ENCODE measurements at regions not wholly inside any gene's neighbourhood (a gene's known extent, or its start where the extent isn't known, plus 50 kb on each side); places are given as distances from the start of the nearest gene placed in this dataset.
"Not testable (repeated sequence)": the region's sequence is repeated elsewhere in the genome, so short reads cannot be mapped to it uniquely, and the experiment has no call there.

GRCh38 chr1:60692031-60692430 lies 390.3 kb upstream of the NFIA start:
- Histone ChIP-seq H4K8ac (ENCODE audit: low read length) (no peak overlapping the region), H3K27me3 (ENCODE audit: control insufficient read depth in 1 of 2, insufficient read depth in 1 of 2, low read length in 2 of 2) (no peaks in the 10 kb centered on the region), H4K91ac (ENCODE audit: low read length) (no peak overlapping the region), H3K79me1 (replicated peaks; ENCODE audit: low read length, poor library complexity, severe bottlenecking) (no peaks in the 10 kb centered on the region), H3K14ac (ENCODE audit: low read length in 2 of 2) (no peak overlapping the region), H3K4me1 (ENCODE audit: control insufficient read depth, insufficient read depth, low read depth, low read length) (no peaks in the 10 kb centered on the region), H3K9me3 (ENCODE audit: control insufficient read depth, low read length) (peaks cover 24% of the 10 kb centered on the region), H3K27ac (ENCODE audit: low read length, poor library complexity, severe bottlenecking) (no peak overlapping the region), H3K18ac (ENCODE audit: low read depth in 1 of 2, low read length in 2 of 2) (no peak overlapping the region), H3K9ac (ENCODE audit: low read length) (no peak overlapping the region), H3K23ac (ENCODE audit: low read length in 2 of 2) (no peak overlapping the region), H3K4ac (ENCODE audit: low read depth in 1 of 2, low read length in 2 of 2) (no peak overlapping the region), H2AFZ (ENCODE audit: low read depth, low read length) (no peak overlapping the region), H2BK12ac (ENCODE audit: low read length in 2 of 2) (no peak overlapping the region), H3K4me3 (ENCODE audit: insufficient read depth in 1 of 2, low read depth in 1 of 2, low read length in 2 of 2) (no peak overlapping the region), H3K36me3 (ENCODE audit: control insufficient read depth in 1 of 2, insufficient read depth in 2 of 2, low read depth in 1 of 2, low read length in 2 of 2) (no peaks in the 10 kb centered on the region), H2BK5ac (ENCODE audit: low read depth, low read length, poor library complexity, severe bottlenecking) (no peak overlapping the region), H3K4me2 (ENCODE audit: low read length, poor library complexity, severe bottlenecking) (no peak overlapping the region), H2BK120ac (ENCODE audit: low read depth, low read length) (no peak overlapping the region), H2BK15ac (ENCODE audit: low read depth, poor library complexity, severe bottlenecking) (no peak overlapping the region), H2AK5ac (ENCODE audit: low read length, severe bottlenecking) (no peak overlapping the region)
- DNase-seq, result no peak

- H3K27ac ChIP-seq (ENCODE audit: low read length, poor library complexity, severe bottlenecking); H3K4me3 ChIP-seq (ENCODE audit: insufficient read depth in 1 of 2, low read depth in 1 of 2, low read length in 2 of 2); H2AFZ ChIP-seq (ENCODE audit: low read depth, low read length); H2BK5ac ChIP-seq (ENCODE audit: low read depth, low read length, poor library complexity, severe bottlenecking); H3K27me3 ChIP-seq (ENCODE audit: control insufficient read depth in 1 of 2, insufficient read depth in 1 of 2, low read length in 2 of 2); H3K18ac ChIP-seq (ENCODE audit: low read depth in 1 of 2, low read length in 2 of 2); H3K79me1 ChIP-seq (replicated peaks; ENCODE audit: low read length, poor library complexity, severe bottlenecking); H3K23ac ChIP-seq (ENCODE audit: low read length in 2 of 2); H3K14ac ChIP-seq (ENCODE audit: low read length in 2 of 2); H4K91ac ChIP-seq (ENCODE audit: low read length); H2AK5ac ChIP-seq (ENCODE audit: low read length, severe bottlenecking); H4K8ac ChIP-seq (ENCODE audit: low read length); H2BK15ac ChIP-seq (ENCODE audit: low read depth, poor library complexity, severe bottlenecking); H3K4me2 ChIP-seq (ENCODE audit: low read length, poor library complexity, severe bottlenecking); H3K9ac ChIP-seq (ENCODE audit: low read length); H3K36me3 ChIP-seq (ENCODE audit: control insufficient read depth in 1 of 2, insufficient read depth in 2 of 2, low read depth in 1 of 2, low read length in 2 of 2); H2BK12ac ChIP-seq (ENCODE audit: low read length in 2 of 2); H3K4me1 ChIP-seq (ENCODE audit: control insufficient read depth, insufficient read depth, low read depth, low read length); H2BK120ac ChIP-seq (ENCODE audit: low read depth, low read length); H3K4ac ChIP-seq (ENCODE audit: low read depth in 1 of 2, low read length in 2 of 2); DNase-seq: not testable (repeated sequence)
- peaks cover 20% of the 10 kb centered on the region for H3K9me3 ChIP-seq (ENCODE audit: control insufficient read depth, low read length)
- WGBS, result 96% methylated on average over 2 of the region's 2 CpGs
These were observed 394.1 kb upstream of the NFIA start for GRCh38 chr1:60688221-60688620.

GRCh38 chr1:60681095-60681860 lies 401.1 kb upstream of the NFIA start:
- H3K4me2 ChIP-seq (ENCODE audit: low read length, poor library complexity, severe bottlenecking), result no peak overlapping the region
- no peak overlapping the region for H2BK5ac ChIP-seq (ENCODE audit: low read depth, low read length, poor library complexity, severe bottlenecking)
- H3K27me3 ChIP-seq (ENCODE audit: control insufficient read depth in 1 of 2, insufficient read depth in 1 of 2, low read length in 2 of 2), result no peaks in the 10 kb centered on the region
- H3K36me3 ChIP-seq (ENCODE audit: control insufficient read depth in 1 of 2, insufficient read depth in 2 of 2, low read depth in 1 of 2, low read length in 2 of 2), result no peaks in the 10 kb centered on the region
- H2BK15ac ChIP-seq (ENCODE audit: low read depth, poor library complexity, severe bottlenecking), result no peak overlapping the region
- DNase-seq, result no peak
- no peak overlapping the region for H2BK120ac ChIP-seq (ENCODE audit: low read depth, low read length)
- no peak overlapping the region for H3K23ac ChIP-seq (ENCODE audit: low read length in 2 of 2)
- H3K9ac ChIP-seq (ENCODE audit: low read length), result no peak overlapping the region
- H3K9me3 ChIP-seq (ENCODE audit: control insufficient read depth, low read length), result no peaks in the 10 kb centered on the region
- no peak overlapping the region for H3K4me3 ChIP-seq (ENCODE audit: insufficient read depth in 1 of 2, low read depth in 1 of 2, low read length in 2 of 2)
- H4K91ac ChIP-seq (ENCODE audit: low read length), result no peak overlapping the region
- H3K4me1 ChIP-seq (ENCODE audit: control insufficient read depth, insufficient read depth, low read depth, low read length), result no peaks in the 10 kb centered on the region
- 50% methylated on average over 1 of the region's 2 CpGs for WGBS
- H3K14ac ChIP-seq (ENCODE audit: low read length in 2 of 2), result no peak overlapping the region
- H3K79me1 ChIP-seq (replicated peaks; ENCODE audit: low read length, poor library complexity, severe bottlenecking), result no peaks in the 10 kb centered on the region
- H3K4ac ChIP-seq (ENCODE audit: low read depth in 1 of 2, low read length in 2 of 2), result no peak overlapping the region
- no peak overlapping the region for H2AFZ ChIP-seq (ENCODE audit: low read depth, low read length)
- no peak overlapping the region for H4K8ac ChIP-seq (ENCODE audit: low read length)
- H2AK5ac ChIP-seq (ENCODE audit: low read length, severe bottlenecking), result no peak overlapping the region
- no peak overlapping the region for H3K27ac ChIP-seq (ENCODE audit: low read length, poor library complexity, severe bottlenecking)
- no peak overlapping the region for H3K18ac ChIP-seq (ENCODE audit: low read depth in 1 of 2, low read length in 2 of 2)
- H2BK12ac ChIP-seq (ENCODE audit: low read length in 2 of 2), result no peak overlapping the region

GRCh38 chr1:60679524-60680375 lies 402.6 kb upstream of the NFIA start:
- H2AFZ ChIP-seq (ENCODE audit: low read depth, low read length), result no peak overlapping the region
- no peak overlapping the region for H3K18ac ChIP-seq (ENCODE audit: low read depth in 1 of 2, low read length in 2 of 2)
- WGBS, result 56% methylated on average over 4 of the region's 7 CpGs
- no peaks in the 10 kb centered on the region for H3K9me3 ChIP-seq (ENCODE audit: control insufficient read depth, low read length)
- H3K14ac ChIP-seq (ENCODE audit: low read length in 2 of 2), result no peak overlapping the region
- no peaks in the 10 kb centered on the region for H3K79me1 ChIP-seq (replicated peaks; ENCODE audit: low read length, poor library complexity, severe bottlenecking)
- H2BK120ac ChIP-seq (ENCODE audit: low read depth, low read length), result no peak overlapping the region
- H2BK15ac ChIP-seq (ENCODE audit: low read depth, poor library complexity, severe bottlenecking), result no peak overlapping the region
- DNase-seq, result no peak
- H3K4me2 ChIP-seq (ENCODE audit: low read length, poor library complexity, severe bottlenecking), result no peak overlapping the region
- no peak overlapping the region for H3K4me3 ChIP-seq (ENCODE audit: insufficient read depth in 1 of 2, low read depth in 1 of 2, low read length in 2 of 2)
- H3K27ac ChIP-seq (ENCODE audit: low read length, poor library complexity, severe bottlenecking), result no peak overlapping the region
- no peak overlapping the region for H3K9ac ChIP-seq (ENCODE audit: low read length)
- H3K4me1 ChIP-seq (ENCODE audit: control insufficient read depth, insufficient read depth, low read depth, low read length), result no peaks in the 10 kb centered on the region
- no peak overlapping the region for H4K8ac ChIP-seq (ENCODE audit: low read length)
- no peak overlapping the region for H2BK12ac ChIP-seq (ENCODE audit: low read length in 2 of 2)
- H4K91ac ChIP-seq (ENCODE audit: low read length), result no peak overlapping the region
- no peak overlapping the region for H3K4ac ChIP-seq (ENCODE audit: low read depth in 1 of 2, low read length in 2 of 2)
- no peak overlapping the region for H3K23ac ChIP-seq (ENCODE audit: low read length in 2 of 2)
- H2AK5ac ChIP-seq (ENCODE audit: low read length, severe bottlenecking), result no peak overlapping the region
- H2BK5ac ChIP-seq (ENCODE audit: low read depth, low read length, poor library complexity, severe bottlenecking), result no peak overlapping the region
- H3K36me3 ChIP-seq (ENCODE audit: control insufficient read depth in 1 of 2, insufficient read depth in 2 of 2, low read depth in 1 of 2, low read length in 2 of 2), result no peaks in the 10 kb centered on the region
- no peaks in the 10 kb centered on the region for H3K27me3 ChIP-seq (ENCODE audit: control insufficient read depth in 1 of 2, insufficient read depth in 1 of 2, low read length in 2 of 2)
